T-helper 1 cell treated with Interleukin-12 subunit alpha and Interleukin-12 subunit beta and Interleukin-4 antibody, amounts not matched to agents 30 ng/mL and 1 ng/mL, for 36 hours (primary cell): ENCODE measurements at regions not wholly inside any gene's neighbourhood (a gene's known extent, or its start where the extent isn't known, plus 50 kb on each side); places are given as distances from the start of the nearest gene placed in this dataset.

Experiments
- intact Hi-C: fragments of 100-400 bp; cut with micrococcal nuclease; formaldehyde crosslinking; loops from one replicate; pipeline ENCODE4 v1.15.1; 2024

DNA sequence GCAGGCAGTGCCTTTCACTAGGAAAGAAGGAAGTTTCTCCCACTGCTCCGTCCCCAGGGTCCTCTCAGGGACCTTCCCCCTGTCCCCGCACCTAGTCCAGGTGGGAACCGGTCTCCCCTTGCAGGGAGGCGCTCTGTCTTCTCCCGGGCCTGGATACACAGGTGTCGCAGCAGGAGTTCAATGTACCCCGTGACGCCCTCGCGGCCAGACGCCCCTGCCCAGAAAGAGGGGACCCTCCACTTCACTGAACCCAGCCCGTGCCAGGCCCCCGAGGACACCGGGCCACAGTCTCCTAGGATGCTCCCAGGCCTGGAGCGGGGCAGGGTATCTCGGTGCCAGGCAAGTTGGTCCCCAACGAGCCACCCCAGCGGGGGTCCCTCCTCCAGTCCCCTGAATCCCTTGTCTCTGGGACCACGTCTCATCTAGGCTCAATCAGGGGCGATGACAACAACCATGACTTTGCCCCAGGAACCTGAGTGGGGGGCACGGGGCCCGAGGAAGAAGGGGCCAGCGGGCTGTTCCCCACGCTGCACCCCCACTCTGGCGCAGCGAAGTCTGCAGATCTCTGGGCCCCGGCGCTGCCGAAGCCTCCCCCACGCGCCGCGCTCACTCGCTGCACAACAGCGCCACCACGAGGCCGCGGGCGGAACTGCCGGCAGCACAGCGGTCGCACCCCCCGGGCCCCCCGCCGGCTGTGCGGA lies 103.0 kb downstream of the EDN3 start:
- intact Hi-C loops = loop anchor here (1.0 to 5.0 kb wide), 4 partner anchors 181 to 533 kb away; no protein-coding TSS in a partner anchor

GRCh38 chr20:59403962-59404314 lies 103.5 kb downstream of the EDN3 start:
- intact Hi-C loops = loop anchor here (1.0 to 5.0 kb wide), 4 partner anchors 181 to 534 kb away; no protein-coding TSS in a partner anchor

- intact Hi-C loops = loop anchor here (5.0 kb wide), 1 partner anchor 332 kb away; no protein-coding TSS in a partner anchor
Observed at GRCh38 chr20:59404749-59405148, 104.3 kb downstream of the EDN3 start.

GRCh38 chr20:59405226-59406200 lies 105.1 kb downstream of the EDN3 start:
- intact Hi-C loops = no loop called here

- intact Hi-C loops = no loop called here
Observed at GRCh38 chr20:59406446-59406845, 106.0 kb downstream of the EDN3 start.

- intact Hi-C loops = no loop called here
Observed at GRCh38 chr20:59411170-59411569, 110.8 kb downstream of the EDN3 start.

- intact Hi-C loops = no loop called here
Observed at GRCh38 chr20:59411589-59411988, 111.2 kb downstream of the EDN3 start.

GRCh38 chr20:59412181-59412580 lies 111.8 kb downstream of the EDN3 start:
- intact Hi-C loops = no loop called here

GRCh38 chr20:59412875-59413284 lies 112.5 kb downstream of the EDN3 start:
- intact Hi-C loops = no loop called here

DNA sequence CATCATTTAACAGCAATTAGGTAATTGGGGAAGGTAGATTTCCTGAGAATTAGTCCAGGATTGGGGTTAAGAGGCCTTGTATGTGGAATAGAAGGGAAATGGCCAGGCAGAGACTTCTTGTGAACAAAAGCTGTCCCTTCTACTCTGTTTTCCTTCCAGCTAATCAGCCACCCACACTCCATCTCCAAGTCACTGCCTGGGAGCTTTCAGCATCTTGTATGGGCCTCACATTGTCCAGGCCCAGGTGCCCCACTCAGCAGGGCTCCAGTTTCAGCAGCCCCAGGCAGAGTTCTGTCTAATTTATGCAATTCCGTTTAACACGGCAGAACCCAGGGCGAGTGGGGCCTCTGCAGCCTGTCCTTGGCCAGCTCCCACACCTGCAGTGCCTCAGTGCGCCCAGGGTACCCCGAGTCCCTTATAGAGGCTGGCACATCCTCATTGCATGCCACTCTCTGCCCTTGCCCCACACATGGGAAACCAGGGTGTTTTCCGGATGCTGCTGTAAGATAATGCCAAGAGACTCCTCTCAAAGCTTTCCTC lies 113.0 kb downstream of the EDN3 start:
- intact Hi-C loops = no loop called here

DNA sequence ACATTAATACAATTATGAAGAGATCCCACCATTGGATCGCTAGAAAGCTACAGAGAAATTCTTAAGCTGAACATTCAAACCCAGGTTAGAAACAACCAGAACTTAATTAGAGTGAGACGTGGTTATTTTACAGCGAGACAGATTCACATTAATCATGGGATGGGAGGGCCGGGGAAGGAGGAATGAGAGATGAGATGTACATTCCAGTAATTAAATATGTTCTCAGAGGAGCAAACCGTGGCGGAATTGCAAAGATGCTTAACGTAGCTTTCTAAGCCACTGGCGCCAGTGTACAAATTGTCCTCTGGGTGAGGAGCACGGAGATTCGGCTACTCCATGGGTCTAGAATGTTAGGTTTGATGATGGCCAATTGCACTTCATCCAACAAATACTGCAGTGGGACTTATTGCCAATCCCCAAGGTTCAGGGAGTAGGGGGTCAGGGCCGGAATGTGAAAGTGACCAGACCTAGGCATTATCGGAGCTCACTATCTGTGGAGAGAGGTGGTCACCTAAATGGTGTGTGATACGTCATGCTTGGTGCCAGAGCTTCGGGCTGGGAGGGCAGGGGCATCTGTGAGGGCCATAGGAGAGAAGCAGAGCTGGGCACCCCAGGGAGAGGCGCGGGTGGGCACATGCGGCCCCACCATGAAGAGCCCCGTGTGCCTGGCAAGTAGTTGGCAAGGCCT lies 114.7 kb downstream of the EDN3 start:
- intact Hi-C loops = no loop called here

- intact Hi-C loops = no loop called here
Observed at GRCh38 chr20:59416916-59417315, 116.5 kb downstream of the EDN3 start.

DNA sequence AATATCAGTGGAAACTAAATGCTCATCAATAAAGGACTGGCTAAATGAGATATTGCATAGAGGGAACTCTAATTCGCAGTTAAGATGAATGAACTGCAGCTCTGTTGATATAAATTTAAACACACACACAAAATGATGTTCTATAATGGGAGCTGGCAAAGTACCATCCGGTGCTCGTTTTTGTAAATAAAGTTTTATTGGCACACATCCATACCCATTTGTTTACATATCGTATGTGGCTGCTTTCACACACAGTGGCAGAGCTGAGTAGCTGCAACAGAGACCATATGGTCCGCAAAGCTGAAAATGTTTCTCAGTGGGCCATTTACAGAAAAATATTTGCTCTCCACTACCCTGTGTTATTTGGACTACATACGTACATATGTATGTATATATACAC lies 120.7 kb downstream of the EDN3 start:
- intact Hi-C loops = no loop called here

GRCh38 chr20:59421920-59422637 lies 121.7 kb downstream of the EDN3 start:
- intact Hi-C loops = no loop called here

DNA sequence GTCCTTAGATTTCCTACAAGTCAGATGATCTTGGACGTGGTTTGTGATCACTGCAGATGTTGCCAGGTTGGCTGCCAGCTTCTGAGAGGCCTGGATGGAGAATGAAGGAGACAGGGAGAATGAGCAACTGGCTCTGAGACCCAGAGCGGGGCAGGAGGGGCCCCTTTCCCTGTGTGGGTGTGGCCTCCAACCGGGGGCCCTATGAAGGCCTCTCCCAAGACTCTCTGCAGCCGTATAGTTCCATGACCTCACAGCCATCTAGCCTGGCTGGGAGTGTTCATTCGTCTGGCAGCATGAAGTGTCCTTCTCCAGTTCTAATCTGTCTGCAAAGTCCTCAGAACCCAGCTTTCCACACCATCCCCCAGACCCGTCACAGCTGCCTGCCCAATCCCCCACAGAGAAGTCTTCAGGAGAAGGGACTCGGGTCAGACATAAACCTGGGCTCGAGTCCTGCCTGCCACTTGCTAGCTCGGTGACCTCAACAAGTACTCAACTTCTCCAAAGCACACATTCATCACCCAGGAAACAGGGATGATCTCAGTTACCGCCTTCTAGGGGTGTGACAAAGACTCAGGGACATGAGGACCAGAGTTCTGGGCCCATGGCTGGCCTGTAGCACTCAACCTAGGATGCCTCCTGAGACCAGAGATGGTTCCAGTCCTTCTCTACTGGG lies 122.6 kb downstream of the EDN3 start:
- intact Hi-C loops = no loop called here

DNA sequence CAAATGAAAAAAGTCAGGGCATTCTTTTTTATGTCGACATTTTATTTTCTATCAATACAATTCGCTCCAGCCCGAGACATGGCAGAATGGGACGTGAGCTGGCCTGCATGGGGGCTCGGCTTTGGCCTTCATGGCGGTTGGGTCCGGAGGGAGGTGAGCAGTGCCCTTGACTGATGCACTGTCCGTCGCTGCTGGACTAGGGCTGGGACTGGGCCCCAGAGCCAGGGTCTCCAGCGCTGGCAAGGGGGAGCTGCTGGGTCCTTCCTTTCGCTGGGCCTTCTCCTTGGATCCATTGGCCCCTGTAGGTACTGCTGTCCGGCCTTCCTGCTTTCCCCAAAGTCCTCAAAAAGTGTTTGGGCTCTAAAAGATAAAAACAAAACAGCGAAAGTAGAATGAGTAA lies 124.6 kb downstream of the EDN3 start:
- intact Hi-C loops = no loop called here

- intact Hi-C loops = no loop called here
Observed at GRCh38 chr20:59425572-59425971, 125.2 kb downstream of the EDN3 start.

DNA sequence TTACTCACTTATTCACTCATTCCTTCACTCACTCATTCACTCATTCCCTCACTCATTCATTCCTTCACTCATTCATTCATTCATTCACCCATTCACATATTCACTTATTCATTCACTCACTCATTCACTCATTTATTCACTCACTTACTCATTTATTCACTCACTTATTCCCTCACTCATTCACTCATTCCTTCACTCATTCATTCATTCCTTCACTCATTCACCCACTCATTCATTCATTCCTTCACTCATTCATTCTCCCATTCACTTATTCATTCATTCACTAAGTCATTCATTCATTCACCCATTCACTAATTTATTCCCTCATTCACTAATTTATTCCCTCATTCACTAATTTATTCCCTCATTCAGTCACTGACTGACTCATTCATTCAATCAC lies 127.6 kb downstream of the EDN3 start:
- intact Hi-C loops = no loop called here

- intact Hi-C loops = no loop called here
Observed at GRCh38 chr20:59428441-59429205, 128.2 kb downstream of the EDN3 start.

- intact Hi-C loops = no loop called here
Observed at GRCh38 chr20:59429396-59429795, 129.0 kb downstream of the EDN3 start.
